ENCODE measurements at regions not wholly inside any gene's neighbourhood (a gene's known extent, or its start where the extent isn't known, plus 50 kb on each side); places are given as distances from the start of the nearest gene placed in this dataset.

GRCh38 chr14:98751110-98751509 lies 520.9 kb downstream of the BCL11B start:
- TF ChIP-seq CTCF (IDR thresholded peaks at IDR 0.05) (no peak), ZNF512 (CRISPR knock-in tag; IDR thresholded peaks at IDR 0.05; ENCODE audit: borderline replicate concordance) (no peak), EMX1 (CRISPR knock-in tag; IDR thresholded peaks at IDR 0.05) (no peak)
- TF ChIP-seq, protein P1, sequence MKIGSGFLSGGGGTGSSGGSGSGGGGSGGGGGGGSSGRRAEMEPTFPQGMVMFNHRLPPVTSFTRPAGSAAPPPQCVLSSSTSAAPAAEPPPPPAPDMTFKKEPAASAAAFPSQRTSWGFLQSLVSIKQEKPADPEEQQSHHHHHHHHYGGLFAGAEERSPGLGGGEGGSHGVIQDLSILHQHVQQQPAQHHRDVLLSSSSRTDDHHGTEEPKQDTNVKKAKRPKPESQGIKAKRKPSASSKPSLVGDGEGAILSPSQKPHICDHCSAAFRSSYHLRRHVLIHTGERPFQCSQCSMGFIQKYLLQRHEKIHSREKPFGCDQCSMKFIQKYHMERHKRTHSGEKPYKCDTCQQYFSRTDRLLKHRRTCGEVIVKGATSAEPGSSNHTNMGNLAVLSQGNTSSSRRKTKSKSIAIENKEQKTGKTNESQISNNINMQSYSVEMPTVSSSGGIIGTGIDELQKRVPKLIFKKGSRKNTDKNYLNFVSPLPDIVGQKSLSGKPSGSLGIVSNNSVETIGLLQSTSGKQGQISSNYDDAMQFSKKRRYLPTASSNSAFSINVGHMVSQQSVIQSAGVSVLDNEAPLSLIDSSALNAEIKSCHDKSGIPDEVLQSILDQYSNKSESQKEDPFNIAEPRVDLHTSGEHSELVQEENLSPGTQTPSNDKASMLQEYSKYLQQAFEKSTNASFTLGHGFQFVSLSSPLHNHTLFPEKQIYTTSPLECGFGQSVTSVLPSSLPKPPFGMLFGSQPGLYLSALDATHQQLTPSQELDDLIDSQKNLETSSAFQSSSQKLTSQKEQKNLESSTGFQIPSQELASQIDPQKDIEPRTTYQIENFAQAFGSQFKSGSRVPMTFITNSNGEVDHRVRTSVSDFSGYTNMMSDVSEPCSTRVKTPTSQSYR (CRISPR knock-in tag; IDR thresholded peaks at IDR 0.05): no peak
- TF ChIP-seq, protein P2, sequence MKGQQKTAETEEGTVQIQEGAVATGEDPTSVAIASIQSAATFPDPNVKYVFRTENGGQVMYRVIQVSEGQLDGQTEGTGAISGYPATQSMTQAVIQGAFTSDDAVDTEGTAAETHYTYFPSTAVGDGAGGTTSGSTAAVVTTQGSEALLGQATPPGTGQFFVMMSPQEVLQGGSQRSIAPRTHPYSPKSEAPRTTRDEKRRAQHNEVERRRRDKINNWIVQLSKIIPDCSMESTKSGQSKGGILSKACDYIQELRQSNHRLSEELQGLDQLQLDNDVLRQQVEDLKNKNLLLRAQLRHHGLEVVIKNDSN (CRISPR knock-in tag; IDR thresholded peaks at IDR 0.05): no peak
- TF ChIP-seq, protein P3, sequence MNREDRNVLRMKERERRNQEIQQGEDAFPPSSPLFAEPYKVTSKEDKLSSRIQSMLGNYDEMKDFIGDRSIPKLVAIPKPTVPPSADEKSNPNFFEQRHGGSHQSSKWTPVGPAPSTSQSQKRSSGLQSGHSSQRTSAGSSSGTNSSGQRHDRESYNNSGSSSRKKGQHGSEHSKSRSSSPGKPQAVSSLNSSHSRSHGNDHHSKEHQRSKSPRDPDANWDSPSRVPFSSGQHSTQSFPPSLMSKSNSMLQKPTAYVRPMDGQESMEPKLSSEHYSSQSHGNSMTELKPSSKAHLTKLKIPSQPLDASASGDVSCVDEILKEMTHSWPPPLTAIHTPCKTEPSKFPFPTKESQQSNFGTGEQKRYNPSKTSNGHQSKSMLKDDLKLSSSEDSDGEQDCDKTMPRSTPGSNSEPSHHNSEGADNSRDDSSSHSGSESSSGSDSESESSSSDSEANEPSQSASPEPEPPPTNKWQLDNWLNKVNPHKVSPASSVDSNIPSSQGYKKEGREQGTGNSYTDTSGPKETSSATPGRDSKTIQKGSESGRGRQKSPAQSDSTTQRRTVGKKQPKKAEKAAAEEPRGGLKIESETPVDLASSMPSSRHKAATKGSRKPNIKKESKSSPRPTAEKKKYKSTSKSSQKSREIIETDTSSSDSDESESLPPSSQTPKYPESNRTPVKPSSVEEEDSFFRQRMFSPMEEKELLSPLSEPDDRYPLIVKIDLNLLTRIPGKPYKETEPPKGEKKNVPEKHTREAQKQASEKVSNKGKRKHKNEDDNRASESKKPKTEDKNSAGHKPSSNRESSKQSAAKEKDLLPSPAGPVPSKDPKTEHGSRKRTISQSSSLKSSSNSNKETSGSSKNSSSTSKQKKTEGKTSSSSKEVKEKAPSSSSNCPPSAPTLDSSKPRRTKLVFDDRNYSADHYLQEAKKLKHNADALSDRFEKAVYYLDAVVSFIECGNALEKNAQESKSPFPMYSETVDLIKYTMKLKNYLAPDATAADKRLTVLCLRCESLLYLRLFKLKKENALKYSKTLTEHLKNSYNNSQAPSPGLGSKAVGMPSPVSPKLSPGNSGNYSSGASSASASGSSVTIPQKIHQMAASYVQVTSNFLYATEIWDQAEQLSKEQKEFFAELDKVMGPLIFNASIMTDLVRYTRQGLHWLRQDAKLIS (CRISPR knock-in tag; IDR thresholded peaks at IDR 0.05; ENCODE audit: borderline replicate concordance): no peak
- TF ChIP-seq, protein P4, sequence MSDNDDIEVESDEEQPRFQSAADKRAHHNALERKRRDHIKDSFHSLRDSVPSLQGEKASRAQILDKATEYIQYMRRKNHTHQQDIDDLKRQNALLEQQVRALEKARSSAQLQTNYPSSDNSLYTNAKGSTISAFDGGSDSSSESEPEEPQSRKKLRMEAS (CRISPR knock-in tag; IDR thresholded peaks at IDR 0.05): no peak
- TF ChIP-seq, protein P5, sequence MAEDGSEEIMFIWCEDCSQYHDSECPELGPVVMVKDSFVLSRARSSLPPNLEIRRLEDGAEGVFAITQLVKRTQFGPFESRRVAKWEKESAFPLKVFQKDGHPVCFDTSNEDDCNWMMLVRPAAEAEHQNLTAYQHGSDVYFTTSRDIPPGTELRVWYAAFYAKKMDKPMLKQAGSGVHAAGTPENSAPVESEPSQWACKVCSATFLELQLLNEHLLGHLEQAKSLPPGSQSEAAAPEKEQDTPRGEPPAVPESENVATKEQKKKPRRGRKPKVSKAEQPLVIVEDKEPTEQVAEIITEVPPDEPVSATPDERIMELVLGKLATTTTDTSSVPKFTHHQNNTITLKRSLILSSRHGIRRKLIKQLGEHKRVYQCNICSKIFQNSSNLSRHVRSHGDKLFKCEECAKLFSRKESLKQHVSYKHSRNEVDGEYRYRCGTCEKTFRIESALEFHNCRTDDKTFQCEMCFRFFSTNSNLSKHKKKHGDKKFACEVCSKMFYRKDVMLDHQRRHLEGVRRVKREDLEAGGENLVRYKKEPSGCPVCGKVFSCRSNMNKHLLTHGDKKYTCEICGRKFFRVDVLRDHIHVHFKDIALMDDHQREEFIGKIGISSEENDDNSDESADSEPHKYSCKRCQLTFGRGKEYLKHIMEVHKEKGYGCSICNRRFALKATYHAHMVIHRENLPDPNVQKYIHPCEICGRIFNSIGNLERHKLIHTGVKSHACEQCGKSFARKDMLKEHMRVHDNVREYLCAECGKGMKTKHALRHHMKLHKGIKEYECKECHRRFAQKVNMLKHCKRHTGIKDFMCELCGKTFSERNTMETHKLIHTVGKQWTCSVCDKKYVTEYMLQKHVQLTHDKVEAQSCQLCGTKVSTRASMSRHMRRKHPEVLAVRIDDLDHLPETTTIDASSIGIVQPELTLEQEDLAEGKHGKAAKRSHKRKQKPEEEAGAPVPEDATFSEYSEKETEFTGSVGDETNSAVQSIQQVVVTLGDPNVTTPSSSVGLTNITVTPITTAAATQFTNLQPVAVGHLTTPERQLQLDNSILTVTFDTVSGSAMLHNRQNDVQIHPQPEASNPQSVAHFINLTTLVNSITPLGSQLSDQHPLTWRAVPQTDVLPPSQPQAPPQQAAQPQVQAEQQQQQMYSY (CRISPR knock-in tag; IDR thresholded peaks at IDR 0.05): no peak

Data from WTC11 (cell line).